ENCODE measurements at regions not wholly inside any gene's neighbourhood (a gene's known extent, or its start where the extent isn't known, plus 50 kb on each side); places are given as distances from the start of the nearest gene placed in this dataset.

GRCh38 chr5:126192226-126192625 is 231.0 kb upstream of the GRAMD2B start:
- ATAC-seq (ENCODE audit: insufficient read depth, low FRiP score), result no peak
- 91 to 92% methylated on average over 4 of the region's 4 CpGs for WGBS, 2 donors
- DNase-seq, result no peak

GRCh38 chr5:126195410-126196100 is 227.7 kb upstream of the GRAMD2B start:
- DNase-seq, result no peak
- Histone ChIP-seq H3K27ac (ENCODE audit: low read depth in 1 of 2, low read length in 1 of 2) (no peak overlapping the region), H3K9ac (ENCODE audit: insufficient read depth in 1 of 2, low read length in 2 of 2) (no peak overlapping the region), H3K9me3 (ENCODE audit: control insufficient read depth in 4 of 4, insufficient read depth in 3 of 4, low read length in 3 of 4) (no peaks in the 10 kb centered on the region), H3K27me3 (ENCODE audit: control insufficient read depth in 3 of 3, insufficient read depth in 3 of 3, low read length in 2 of 3) (no peaks in the 10 kb centered on the region), H3K4me3 (no peak overlapping the region), H3K36me3 (ENCODE audit: control insufficient read depth in 4 of 4, insufficient read depth in 4 of 4, low read length in 4 of 4) (no peaks in the 10 kb centered on the region), H3K4me1 (ENCODE audit: control insufficient read depth in 5 of 5, insufficient read depth in 5 of 5, low read length in 5 of 5) (no peaks in the 10 kb centered on the region)
- ATAC-seq (ENCODE audit: insufficient read depth, low FRiP score), result no peak
- 68 to 78% methylated on average over 5 of the region's 5 CpGs for WGBS, 2 donors
- TF ChIP-seq CTCF (IDR thresholded peaks at IDR 0.05; ENCODE audit: control extremely low read depth, extremely low read depth), result no peak

More at GRCh38 chr5:126192226-126192625, 231.0 kb upstream of the GRAMD2B start:
- Histone ChIP-seq H3K27me3 (ENCODE audit: control insufficient read depth in 3 of 3, insufficient read depth in 3 of 3, low read length in 2 of 3) (no peaks in the 10 kb centered on the region), H3K4me3 (no peak overlapping the region), H3K27ac (ENCODE audit: low read depth in 1 of 2, low read length in 1 of 2) (no peak overlapping the region), H3K36me3 (ENCODE audit: control insufficient read depth in 4 of 4, insufficient read depth in 4 of 4, low read length in 4 of 4) (no peaks in the 10 kb centered on the region), H3K9me3 (ENCODE audit: control insufficient read depth in 4 of 4, insufficient read depth in 3 of 4, low read length in 3 of 4) (no peaks in the 10 kb centered on the region), H3K4me1 (ENCODE audit: control insufficient read depth in 5 of 5, insufficient read depth in 5 of 5, low read length in 5 of 5) (no peaks in the 10 kb centered on the region), H3K9ac (ENCODE audit: insufficient read depth in 1 of 2, low read length in 2 of 2) (no peak overlapping the region)
- TF ChIP-seq CTCF (IDR thresholded peaks at IDR 0.05; ENCODE audit: control extremely low read depth, extremely low read depth), result no peak

GRCh38 chr5:126198531-126198930 is 224.7 kb upstream of the GRAMD2B start:
- no peak overlapping the region for H3K4me3 ChIP-seq
- DNase-seq (peak in 2 of 3 donors; percentile 21 to 29), ATAC-seq (ENCODE audit: insufficient read depth, low FRiP score) (no peak)
- no peaks in the 10 kb centered on the region for H3K27me3 ChIP-seq (ENCODE audit: control insufficient read depth in 3 of 3, insufficient read depth in 3 of 3, low read length in 2 of 3)
- no peak for TF ChIP-seq CTCF (IDR thresholded peaks at IDR 0.05; ENCODE audit: control extremely low read depth, extremely low read depth)
- H3K9ac ChIP-seq (ENCODE audit: insufficient read depth in 1 of 2, low read length in 2 of 2), result no peak overlapping the region
- H3K4me1 ChIP-seq (ENCODE audit: control insufficient read depth in 5 of 5, insufficient read depth in 5 of 5, low read length in 5 of 5), result no peaks in the 10 kb centered on the region
- H3K9me3 ChIP-seq (ENCODE audit: control insufficient read depth in 4 of 4, insufficient read depth in 3 of 4, low read length in 3 of 4), result peaks cover 0 to 4% (median 0%) of the 10 kb centered on the region in 4 donors
- 67 to 75% methylated on average over 2 of the region's 2 CpGs for WGBS, 2 donors
- H3K36me3 ChIP-seq (ENCODE audit: control insufficient read depth in 4 of 4, insufficient read depth in 4 of 4, low read length in 4 of 4), result no peaks in the 10 kb centered on the region
- no peak overlapping the region for H3K27ac ChIP-seq (ENCODE audit: low read depth in 1 of 2, low read length in 1 of 2)

GRCh38 chr5:126199467-126199866 is 223.7 kb upstream of the GRAMD2B start:
- no peak for ATAC-seq (ENCODE audit: insufficient read depth, low FRiP score)
- H3K4me3 ChIP-seq, result no peak overlapping the region
- H3K36me3 ChIP-seq (ENCODE audit: control insufficient read depth in 4 of 4, insufficient read depth in 4 of 4, low read length in 4 of 4), result no peaks in the 10 kb centered on the region
- H3K27me3 ChIP-seq (ENCODE audit: control insufficient read depth in 3 of 3, insufficient read depth in 3 of 3, low read length in 2 of 3), result no peaks in the 10 kb centered on the region
- WGBS, 2 donors, result 83% methylated on average over 4 of the region's 4 CpGs
- peaks cover 0 to 4% (median 0%) of the 10 kb centered on the region in 4 donors for H3K9me3 ChIP-seq (ENCODE audit: control insufficient read depth in 4 of 4, insufficient read depth in 3 of 4, low read length in 3 of 4)
- H3K27ac ChIP-seq (ENCODE audit: low read depth in 1 of 2, low read length in 1 of 2), result no peak overlapping the region
- DNase-seq, result no peak
- no peak overlapping the region for H3K9ac ChIP-seq (ENCODE audit: insufficient read depth in 1 of 2, low read length in 2 of 2)
- H3K4me1 ChIP-seq (ENCODE audit: control insufficient read depth in 5 of 5, insufficient read depth in 5 of 5, low read length in 5 of 5), result no peaks in the 10 kb centered on the region
- no peak for TF ChIP-seq CTCF (IDR thresholded peaks at IDR 0.05; ENCODE audit: control extremely low read depth, extremely low read depth)

All from lung (tissue), 11 donors.